ENCODE measurements at regions not wholly inside any gene's neighbourhood (a gene's known extent, or its start where the extent isn't known, plus 50 kb on each side); places are given as distances from the start of the nearest gene placed in this dataset.

DNA sequence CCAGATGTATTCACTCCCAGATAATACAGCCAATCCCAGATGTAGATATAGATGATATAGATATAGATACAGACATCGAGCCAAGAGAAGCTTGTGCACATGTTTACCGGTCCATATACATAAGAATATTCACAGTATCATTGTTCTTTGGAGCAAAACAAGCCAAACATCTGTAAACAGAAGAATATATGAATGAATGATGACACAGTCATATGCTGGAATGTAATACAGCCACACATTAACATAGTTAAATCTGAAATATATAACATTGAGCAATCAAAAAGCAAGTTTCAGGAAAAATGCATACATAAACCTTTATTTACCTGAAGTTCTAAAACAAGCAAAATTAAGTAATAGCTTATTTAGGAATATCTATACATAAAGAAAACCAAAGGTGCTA lies 182.5 kb downstream of the TXNL1 start:
- H3K4me3 ChIP-seq, result no peak overlapping the region
- TF ChIP-seq, protein P1, sequence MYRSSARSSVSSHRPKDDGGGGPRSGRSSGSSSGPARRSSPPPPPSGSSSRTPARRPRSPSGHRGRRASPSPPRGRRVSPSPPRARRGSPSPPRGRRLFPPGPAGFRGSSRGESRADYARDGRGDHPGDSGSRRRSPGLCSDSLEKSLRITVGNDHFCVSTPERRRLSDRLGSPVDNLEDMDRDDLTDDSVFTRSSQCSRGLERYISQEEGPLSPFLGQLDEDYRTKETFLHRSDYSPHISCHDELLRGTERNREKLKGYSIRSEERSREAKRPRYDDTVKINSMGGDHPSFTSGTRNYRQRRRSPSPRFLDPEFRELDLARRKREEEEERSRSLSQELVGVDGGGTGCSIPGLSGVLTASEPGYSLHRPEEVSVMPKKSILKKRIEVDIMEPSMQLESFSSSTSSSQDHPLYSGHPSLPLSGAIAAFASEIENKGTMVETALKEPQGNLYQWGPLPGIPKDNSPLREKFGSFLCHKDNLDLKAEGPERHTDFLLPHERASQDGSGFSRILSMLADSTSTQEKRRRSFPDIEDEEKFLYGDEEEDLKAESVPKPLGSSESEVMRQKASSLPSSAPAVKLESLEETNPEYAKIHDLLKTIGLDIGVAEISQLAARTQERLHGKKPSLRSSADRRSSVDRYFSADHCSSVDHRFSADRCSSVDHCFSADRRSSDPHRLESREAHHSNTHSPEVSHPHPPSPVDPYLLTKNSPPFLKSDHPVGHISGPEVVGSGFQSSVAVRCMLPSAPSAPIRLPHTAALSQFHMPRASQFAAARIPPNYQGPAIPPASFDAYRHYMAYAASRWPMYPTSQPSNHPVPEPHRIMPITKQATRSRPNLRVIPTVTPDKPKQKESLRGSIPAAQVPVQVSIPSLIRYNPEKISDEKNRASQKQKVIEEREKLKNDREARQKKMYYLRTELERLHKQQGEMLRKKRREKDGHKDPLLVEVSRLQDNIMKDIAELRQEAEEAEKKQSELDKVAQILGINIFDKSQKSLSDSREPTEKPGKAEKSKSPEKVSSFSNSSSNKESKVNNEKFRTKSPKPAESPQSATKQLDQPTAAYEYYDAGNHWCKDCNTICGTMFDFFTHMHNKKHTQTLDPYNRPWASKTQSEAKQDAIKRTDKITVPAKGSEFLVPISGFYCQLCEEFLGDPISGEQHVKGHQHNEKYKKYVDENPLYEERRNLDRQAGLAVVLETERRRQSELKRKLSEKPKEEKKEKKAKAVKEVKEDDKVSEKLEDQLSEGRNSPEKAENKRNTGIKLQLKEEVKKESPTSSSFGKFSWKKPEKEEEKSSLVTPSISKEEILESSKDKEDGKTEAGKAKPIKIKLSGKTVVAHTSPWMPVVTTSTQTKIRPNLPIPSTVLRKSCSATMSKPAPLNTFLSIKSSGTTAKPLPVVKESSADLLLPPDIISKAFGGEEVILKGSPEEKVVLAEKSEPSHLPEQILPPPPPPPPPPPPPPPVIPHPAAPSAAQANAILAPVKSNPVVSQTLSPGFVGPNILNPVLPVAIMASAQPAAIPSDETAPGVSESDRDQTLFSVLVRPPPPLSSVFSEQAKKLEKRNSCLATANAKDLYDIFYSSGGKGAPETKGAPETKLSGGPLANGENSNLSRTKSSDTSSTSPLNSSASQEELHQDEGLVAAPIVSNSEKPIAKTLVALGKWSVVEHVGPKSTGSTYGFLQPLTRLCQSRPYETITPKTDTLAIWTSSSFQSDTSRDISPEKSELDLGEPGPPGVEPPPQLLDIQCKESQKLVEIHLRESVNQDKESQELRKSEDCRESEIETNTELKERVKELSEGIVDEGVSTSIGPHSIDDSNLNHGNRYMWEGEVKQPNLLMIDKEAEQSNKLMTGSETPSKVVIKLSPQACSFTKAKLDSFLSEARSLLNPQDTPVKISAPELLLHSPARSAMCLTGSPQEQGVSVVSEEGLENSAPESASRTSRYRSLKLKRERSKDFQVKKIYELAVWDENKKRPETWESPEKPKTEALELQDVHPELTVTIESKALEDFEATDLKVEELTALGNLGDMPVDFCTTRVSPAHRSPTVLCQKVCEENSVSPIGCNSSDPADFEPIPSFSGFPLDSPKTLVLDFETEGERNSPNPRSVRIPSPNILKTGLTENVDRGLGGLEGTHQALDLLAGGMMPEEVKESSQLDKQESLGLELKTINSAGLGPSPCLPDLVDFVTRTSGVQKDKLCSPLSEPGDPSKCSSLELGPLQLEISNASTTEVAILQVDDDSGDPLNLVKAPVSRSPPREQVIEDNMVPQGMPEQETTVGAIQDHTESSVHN (IDR thresholded peaks at IDR 0.05; ENCODE audit: borderline replicate concordance in 1 of 2, low read depth in 1 of 2), result no peak
- TF ChIP-seq SRSF7 (optimal IDR thresholded peaks at IDR 0.05; ENCODE audit: low read depth, low read length) (no peak), ATF1 (CRISPR knock-in tag; IDR thresholded peaks at IDR 0.05) (no peak), ATF1 (tag; IDR thresholded peaks at IDR 0.05) (no peak), NBN (IDR thresholded peaks at IDR 0.05; ENCODE audit: low read depth) (no peak), HLTF (IDR thresholded peaks at IDR 0.05) (no peak), ZNF184 (CRISPR knock-in tag; IDR thresholded peaks at IDR 0.05) (no peak), ZNF707 (CRISPR knock-in tag; conservative IDR thresholded peaks at IDR 0.05) (no peak), ZNF311 (CRISPR knock-in tag; IDR thresholded peaks at IDR 0.05) (no peak), ERF (CRISPR knock-in tag; IDR thresholded peaks at IDR 0.05) (no peak), RAD51 (IDR thresholded peaks at IDR 0.05; ENCODE audit: borderline replicate concordance, low read depth) (no peak), LARP7 (IDR thresholded peaks at IDR 0.05) (no peak), EWSR1 (IDR thresholded peaks at IDR 0.05; ENCODE audit: borderline replicate concordance, low read depth, partially characterized antibody) (no peak)
- TF ChIP-seq, protein P2, sequence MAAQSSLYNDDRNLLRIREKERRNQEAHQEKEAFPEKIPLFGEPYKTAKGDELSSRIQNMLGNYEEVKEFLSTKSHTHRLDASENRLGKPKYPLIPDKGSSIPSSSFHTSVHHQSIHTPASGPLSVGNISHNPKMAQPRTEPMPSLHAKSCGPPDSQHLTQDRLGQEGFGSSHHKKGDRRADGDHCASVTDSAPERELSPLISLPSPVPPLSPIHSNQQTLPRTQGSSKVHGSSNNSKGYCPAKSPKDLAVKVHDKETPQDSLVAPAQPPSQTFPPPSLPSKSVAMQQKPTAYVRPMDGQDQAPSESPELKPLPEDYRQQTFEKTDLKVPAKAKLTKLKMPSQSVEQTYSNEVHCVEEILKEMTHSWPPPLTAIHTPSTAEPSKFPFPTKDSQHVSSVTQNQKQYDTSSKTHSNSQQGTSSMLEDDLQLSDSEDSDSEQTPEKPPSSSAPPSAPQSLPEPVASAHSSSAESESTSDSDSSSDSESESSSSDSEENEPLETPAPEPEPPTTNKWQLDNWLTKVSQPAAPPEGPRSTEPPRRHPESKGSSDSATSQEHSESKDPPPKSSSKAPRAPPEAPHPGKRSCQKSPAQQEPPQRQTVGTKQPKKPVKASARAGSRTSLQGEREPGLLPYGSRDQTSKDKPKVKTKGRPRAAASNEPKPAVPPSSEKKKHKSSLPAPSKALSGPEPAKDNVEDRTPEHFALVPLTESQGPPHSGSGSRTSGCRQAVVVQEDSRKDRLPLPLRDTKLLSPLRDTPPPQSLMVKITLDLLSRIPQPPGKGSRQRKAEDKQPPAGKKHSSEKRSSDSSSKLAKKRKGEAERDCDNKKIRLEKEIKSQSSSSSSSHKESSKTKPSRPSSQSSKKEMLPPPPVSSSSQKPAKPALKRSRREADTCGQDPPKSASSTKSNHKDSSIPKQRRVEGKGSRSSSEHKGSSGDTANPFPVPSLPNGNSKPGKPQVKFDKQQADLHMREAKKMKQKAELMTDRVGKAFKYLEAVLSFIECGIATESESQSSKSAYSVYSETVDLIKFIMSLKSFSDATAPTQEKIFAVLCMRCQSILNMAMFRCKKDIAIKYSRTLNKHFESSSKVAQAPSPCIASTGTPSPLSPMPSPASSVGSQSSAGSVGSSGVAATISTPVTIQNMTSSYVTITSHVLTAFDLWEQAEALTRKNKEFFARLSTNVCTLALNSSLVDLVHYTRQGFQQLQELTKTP (IDR thresholded peaks at IDR 0.05; ENCODE audit: low read depth in 1 of 2, partially characterized antibody in 2 of 2), result no peak

More for the DNA sequence above, 182.5 kb downstream of the TXNL1 start:
- Histone ChIP-seq H2AFZ (ENCODE audit: low read depth, low read length) (no peak overlapping the region), H3K9me1 (ENCODE audit: control insufficient read depth, insufficient read depth, low read length) (no peaks in the 10 kb centered on the region), H4K20me1 (replicated peaks; ENCODE audit: control insufficient read depth, insufficient read depth, low read length) (no peaks in the 10 kb centered on the region), H3K9me3 (replicated peaks; ENCODE audit: control insufficient read depth, insufficient read depth, low read depth, low read length) (no peaks in the 10 kb centered on the region), H3K27ac (ENCODE audit: extremely low read depth, low read depth, low read length) (no peak overlapping the region), H3K79me2 (ENCODE audit: control insufficient read depth, insufficient read depth, low read length) (no peaks in the 10 kb centered on the region), H3K4me2 (ENCODE audit: insufficient read depth, low read length) (no peak overlapping the region), H3K36me3 (ENCODE audit: control insufficient read depth, insufficient read depth, low read length) (no peaks in the 10 kb centered on the region), H3K4me1 (replicated peaks in 1 of 2; ENCODE audit: control insufficient read depth in 2 of 2, insufficient read depth in 2 of 2, low read length in 2 of 2) (no peaks in the 10 kb centered on the region), H3K9ac (ENCODE audit: insufficient read depth in 1 of 2, low read depth in 2 of 2, low read length in 2 of 2) (no peak overlapping the region), H3K27me3 (ENCODE audit: control insufficient read depth in 2 of 2, insufficient read depth in 2 of 2, low read length in 2 of 2) (no peaks in the 10 kb centered on the region)
- FAIRE-seq (no peak), ATAC-seq (no peak), DNase-seq (ENCODE audit: extremely low read depth in 1 of 4, low spot score in 3 of 4) (no peak)
- POLR2A ChIA-PET, result no interaction called here
- intact Hi-C loops (cut with micrococcal nuclease) (no loop called here), in situ Hi-C loops (cut with MboI) (no loop called here)
- CTCF ChIA-PET (ENCODE audit: low intra/inter-chr PET ratio), result no interaction called here
- WGBS (ENCODE audit: insufficient coverage, low coverage, missing lambda C conversion rate), result 0% methylated on average over 2 of the region's 2 CpGs
- BruUV-seq (replicated peaks), result no TSS peak
